GM18870 (cell line): ENCODE measurements at regions not wholly inside any gene's neighbourhood (a gene's known extent, or its start where the extent isn't known, plus 50 kb on each side); places are given as distances from the start of the nearest gene placed in this dataset.

Experiments used
- ATAC-seq: cut with Tn5 transposase; IDR thresholded peaks from one replicate; pipeline ENCODE4 v1.9.1; 2021; ENCODE audit warnings: moderate library complexity; ENCODE audit not compliant: unreplicated experiment

DNA sequence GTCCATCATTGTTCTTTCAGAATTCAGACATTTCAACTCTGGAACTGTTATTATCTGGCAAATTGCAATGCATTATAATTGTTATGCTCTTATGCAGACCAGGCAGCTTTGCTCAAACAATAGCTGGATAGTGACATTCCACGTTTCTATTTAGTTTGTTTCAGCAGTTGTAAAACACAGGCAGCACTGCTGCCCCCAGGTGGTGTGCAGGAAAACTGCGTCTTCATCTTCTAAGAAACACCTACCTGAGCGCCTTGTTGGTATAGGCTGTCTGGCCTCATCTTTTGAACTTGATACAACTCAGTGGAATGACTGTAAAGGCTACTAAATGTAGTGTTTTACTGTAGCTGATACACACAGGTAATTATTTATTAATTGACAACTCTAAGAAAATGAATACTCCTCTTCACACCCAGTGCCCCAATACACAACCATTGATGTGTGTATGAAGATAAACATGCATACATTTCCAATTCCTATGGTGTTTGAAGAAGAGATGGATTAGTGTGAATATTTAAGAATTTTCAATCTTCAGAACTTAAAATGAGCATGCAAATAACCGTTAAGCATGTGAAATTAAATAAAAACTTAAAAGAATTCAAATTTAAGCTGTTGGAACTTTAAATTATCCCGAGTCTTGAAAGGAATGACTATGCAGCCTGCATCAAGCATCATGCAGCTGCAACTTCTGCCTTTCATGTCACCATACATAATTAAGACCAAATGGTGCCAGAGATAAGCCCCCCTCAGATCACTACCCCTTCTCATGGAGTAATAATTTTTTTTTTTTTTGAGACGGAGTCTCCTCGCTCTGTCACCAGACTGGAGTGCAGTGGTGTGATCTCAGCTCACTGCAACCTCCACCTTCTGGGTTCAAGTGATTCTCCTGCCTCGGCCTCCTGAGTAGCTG, 85.6 kb downstream of the CD8B2 start:
- ATAC-seq = no peak

DNA sequence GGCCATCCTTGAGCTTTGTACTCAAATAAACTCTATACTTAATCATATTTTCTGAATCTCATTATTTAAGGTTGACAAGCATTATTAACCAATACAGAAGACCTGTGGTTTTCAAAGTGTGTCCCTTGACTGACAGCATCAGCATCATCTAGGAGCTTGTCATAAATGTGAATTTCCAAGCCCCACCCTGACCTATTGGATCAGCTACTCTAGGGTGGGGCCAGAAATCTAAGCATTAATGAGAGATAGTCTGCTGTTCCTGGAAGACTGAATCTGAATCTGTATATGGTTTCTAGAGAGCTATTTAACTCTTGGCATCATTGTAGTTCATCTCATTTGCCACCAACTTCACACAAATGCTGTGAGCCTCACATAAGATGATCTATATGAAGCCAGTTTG, 86.6 kb downstream of the CD8B2 start:
- no peak for ATAC-seq

DNA sequence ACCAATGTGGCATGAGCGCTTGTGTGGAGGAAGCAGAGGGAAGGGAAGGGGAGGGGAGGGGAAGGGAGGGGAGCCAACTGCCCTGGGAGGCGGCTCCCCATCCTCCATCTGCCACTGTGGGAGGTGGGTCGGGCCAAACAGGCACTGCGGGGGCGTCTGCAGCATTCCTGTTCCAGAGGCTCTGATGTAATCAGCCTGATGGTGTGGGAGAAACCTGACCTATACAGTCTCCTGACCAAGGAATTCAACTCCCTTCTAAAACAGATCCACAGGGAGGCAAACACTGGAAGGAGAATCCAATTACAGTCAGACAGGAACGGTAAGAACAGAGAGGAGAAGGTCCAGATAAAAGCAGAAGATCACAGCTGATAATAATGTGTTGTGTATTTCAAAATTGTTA, 88.8 kb downstream of the CD8B2 start:
- ATAC-seq = no peak

DNA sequence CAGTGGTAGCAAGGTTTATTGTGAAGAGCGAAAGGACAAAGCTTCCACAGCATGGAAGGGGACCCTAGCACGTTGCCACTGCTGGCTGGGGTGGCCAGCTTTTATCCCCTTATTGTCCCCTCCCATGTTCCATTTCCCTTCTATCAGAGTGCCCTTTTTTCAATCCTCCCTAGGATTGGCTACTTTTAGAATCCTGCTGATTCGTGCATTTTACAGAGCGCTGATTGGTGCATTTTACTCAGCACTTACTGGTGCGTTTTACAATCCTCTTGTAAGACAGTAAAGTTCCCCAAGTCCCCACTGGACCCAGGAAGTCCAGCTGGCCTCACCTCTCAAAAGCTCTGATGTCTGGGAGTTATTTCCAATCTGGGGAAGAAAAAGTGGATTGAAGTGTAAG, 90.1 kb downstream of the CD8B2 start:
- no peak for ATAC-seq

DNA sequence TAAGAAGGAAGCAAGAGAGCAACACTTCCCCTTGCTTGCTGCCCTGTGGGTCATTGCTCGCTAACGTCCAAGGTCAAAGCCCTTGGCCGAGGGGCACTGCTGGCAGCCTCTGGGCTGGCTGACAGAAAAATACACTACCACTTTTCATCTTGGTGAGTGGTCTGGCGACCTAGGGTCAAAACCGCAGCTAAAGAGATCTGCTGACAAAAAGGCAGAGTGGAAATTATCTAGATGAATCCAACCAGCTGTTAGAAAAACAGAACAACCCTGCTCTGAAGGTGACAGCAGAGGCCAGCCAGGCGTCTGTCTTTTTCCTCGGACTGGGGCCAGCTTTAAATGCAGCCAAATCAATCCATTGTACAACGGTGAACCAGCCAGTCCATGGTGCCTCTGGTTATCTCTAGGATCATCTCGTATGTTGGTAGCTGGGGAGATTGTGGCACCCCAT, 92.6 kb downstream of the CD8B2 start:
- ATAC-seq = no peak

DNA sequence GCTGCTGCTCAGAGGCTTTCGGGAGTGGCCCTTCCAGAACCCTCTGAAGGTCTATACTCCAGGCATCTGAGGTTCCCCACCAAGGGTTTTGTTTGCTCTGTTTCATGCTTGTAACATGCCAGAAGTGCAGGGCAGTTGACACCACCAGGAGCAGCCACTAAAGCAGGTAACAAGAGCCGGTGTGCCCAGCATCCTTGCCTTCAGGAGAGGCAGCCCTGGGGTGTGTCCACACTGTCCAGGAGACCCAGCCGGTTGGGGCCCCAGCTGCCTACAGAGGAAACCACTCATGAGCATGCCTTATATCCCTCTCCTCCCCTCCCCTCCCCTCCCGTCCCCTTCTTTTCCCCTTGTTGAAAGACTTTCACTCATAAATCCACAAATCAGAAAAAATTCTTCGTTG, 93.1 kb downstream of the CD8B2 start:
- no peak for ATAC-seq

DNA sequence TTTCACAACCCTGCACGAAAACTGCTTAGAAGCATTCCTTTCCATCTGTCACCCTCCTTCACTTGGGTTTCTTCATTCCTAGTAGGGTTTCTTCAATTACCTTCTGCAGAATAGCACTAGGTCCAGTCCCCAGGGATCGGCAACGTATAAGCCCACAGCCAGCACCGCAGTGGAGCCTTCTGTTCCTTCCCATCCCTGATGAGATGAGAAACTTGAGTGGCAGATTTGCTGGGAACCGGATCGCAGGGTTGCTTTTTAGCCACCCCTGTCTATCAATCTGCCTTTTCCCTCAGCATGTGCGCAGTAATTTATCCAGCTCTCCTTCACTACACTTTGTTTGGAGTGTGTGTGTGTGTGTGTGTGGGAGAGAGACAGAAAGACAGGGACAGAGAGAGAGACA, 94.2 kb downstream of the CD8B2 start:
- no peak for ATAC-seq

DNA sequence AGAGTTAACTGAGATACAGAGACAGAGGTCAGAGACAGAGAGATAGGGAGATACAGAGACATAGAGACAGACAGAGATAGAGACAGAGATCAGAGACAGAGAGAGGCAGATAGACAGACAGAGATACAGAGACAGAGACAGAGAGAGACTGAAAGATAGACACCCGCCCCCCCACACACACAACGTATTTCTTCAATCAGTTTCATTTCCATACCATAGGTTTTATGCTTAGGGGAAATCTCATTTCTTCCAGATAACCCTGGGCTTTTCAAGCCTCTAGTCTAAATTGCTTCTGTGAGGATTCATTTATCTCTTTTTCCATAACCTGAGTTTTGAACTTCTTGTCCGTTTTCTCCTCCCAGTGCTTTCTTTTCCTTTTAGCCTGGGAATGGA, 94.6 kb downstream of the CD8B2 start:
- ATAC-seq = no peak

DNA sequence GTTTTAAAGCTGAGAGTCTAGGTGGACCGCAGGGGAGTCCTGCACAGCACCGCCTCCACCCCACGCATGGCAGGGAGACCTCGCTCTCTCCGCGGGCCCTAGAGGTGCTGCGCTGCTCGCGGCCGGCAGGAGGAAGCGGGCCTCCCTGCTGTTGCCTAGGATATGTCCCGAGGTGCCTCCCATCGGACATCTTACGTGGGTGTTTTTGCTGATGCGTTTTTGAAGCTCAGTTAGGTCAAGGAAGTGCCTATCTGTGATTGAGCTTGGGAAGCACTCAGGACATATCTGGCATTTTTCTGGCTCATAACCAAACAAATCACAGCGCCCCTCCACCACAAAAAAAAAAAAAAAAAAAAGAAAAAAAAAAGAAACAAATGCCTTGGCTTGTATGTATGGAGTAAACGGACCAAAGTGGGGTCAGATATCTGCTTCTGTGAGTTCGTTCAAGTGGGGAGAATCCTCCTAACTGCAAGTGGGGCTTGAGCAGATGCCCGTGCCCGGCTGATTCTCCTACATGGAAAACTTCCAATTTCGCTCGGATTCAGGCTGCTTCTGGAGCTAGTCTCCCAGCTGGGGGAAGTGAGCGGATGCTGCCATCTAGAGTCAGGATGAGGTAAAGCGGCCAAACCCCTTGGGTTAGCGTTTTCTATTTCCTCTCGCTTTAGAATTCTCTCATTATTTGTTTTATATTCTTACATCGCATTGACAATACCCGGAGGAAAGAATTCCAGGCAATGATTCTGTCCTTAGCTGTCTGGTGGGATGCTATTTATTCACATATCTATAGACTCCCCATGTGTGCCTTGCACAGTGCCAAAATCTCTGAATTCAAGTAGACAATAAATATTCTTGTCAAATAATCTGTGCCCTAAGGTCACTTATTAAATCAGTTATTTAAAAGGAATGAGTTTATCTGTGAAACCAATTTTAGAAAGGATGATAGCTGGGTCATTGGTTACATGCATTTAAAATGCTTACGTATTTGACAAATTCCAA, 95.3 kb downstream of the CD8B2 start:
- ATAC-seq = peak; percentile 82

DNA sequence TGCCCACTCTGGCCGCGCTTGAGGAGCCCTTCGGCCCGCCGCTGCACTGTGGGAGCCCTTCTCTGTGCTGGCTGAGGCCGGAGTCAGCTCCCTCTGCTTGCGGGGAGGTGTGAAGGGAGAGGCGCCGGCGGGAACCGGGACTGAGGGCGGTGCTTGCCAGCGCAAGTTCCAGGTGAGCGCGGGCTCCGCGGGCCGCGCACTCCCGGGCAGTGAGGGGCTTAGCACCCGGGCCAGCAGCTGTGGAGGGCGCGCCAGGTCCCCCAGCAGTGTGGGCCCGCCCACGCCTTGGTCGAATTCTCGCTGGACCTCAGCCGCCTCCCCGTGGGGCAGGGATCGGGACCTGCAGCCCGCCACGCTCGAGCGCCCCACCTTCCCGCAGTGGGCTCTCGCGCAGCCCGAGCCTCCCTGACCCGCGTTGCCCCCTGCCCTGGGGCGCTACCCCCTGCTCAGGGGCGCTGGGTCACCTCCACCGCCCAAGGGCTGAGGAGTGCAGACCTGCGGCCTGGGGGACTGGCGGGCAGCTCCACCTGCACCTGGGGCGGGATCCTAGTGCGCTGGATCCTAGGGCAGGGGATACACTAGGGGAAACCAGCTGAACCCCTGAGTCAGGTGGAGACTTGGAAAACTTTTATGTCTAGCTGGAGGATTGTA, 97.3 kb downstream of the CD8B2 start:
- no peak for ATAC-seq

DNA sequence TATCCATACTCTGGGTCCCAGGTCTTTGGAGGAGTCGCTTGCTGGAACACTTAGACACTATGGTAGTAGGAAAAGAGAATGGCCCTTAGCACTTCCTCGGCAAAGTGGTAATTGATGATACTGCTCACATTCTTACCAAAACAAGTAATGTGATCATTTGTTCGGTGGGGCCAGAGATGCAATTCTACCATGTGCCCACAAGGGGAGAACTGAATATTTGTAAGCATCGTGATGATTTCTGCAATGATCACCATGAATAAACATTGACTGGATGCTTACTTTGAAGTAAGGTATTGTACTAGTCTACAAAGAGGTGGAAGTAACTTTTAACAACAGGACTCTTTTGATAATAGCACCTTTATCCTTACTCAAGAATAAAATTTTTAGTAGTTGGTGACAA, 109.7 kb downstream of the CD8B2 start:
- ATAC-seq = no peak

DNA sequence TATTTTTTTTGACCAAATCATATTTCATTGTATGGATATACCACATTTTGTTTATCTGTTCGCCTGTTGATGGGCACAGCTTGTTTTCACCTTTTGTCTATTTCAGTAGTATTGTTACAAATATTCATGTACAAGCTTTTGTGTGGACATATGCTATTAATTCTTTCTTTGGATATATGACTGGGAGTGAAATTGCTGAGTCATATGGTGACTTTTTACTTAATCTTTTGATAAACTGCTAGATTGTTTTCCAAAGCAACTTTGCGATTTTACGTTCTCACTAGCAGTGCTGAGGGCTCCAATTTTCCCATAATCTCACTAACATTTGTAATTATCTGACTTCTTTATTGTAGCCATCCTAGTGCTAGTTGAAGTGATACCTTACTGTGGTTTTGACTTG, 112.4 kb downstream of the CD8B2 start:
- no peak for ATAC-seq

DNA sequence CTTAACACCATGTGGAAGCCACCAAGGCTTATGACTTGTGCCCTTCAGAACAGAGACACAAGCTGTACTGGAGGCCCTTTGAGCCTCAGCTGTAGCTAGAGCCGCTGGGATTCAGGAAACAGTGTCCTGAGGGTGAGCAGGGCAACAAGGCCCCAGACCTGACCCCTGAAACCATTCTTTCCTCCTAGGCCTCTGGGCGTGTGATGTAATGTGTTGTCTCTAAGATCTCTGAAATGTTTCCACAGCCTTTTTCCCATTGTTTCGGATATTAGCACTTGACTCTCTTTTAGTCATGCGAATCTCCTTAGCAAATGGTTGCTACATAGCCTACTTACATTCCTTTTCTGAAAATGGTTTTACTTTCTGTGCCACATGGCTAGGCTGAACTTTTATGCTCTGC, 114.9 kb downstream of the CD8B2 start:
- ATAC-seq = no peak

DNA sequence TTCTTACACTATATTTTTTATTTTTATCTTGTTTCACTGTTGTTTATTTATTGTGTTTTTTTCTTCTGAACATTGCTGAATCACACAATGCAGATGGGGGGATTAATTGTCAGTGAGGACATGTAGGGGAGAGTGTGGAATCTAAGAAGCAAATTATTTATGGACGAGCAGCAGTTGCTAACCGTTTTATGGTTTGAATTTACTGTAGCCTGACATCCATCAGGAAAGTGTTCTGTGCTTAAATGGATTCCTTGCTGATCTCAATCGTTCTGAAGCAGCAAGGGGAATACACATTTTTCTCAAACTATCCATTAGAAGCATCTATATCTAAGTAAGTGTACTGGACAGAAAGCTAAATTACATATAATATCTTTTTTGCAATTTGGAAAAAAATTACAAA, 119.5 kb downstream of the CD8B2 start:
- ATAC-seq = no peak

DNA sequence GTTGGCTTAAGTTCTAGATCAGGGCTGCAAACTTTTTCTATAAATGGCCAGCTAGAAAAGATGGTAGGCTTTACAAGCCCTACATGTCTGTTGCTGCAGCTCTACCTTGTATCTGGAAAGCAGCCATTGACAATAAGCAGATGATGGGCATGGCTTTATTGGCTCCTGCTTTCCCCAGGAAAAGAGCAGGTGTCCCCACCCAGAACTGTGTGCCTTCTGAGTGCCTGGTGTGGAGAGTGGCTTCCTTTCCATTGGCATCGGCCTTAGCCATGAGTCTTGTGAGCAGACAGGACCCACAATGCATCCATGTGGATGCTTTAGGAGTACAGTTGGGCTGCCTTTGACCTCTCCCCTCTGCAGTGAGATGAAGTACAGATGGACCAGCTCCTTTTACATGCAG, 120.2 kb downstream of the CD8B2 start:
- ATAC-seq = no peak

DNA sequence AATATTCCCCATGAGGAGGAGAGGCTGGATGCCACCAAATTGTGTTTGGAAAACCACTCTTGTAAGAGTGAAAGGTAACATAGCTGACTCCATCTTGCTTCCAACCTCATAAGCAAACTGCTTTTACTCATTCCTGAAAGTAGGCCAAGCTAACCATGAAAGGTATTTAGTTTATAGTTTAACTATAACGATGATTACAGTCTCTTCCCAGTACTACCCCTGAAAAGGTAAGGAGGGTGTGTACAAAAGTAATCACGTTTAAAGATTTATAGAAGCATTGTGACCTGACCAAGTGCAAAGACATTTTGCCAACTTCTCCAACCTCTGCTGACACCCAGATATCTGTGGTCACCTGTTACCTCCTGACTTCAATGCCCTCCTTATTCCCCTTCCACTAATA, 122.6 kb downstream of the CD8B2 start:
- ATAC-seq = no peak

DNA sequence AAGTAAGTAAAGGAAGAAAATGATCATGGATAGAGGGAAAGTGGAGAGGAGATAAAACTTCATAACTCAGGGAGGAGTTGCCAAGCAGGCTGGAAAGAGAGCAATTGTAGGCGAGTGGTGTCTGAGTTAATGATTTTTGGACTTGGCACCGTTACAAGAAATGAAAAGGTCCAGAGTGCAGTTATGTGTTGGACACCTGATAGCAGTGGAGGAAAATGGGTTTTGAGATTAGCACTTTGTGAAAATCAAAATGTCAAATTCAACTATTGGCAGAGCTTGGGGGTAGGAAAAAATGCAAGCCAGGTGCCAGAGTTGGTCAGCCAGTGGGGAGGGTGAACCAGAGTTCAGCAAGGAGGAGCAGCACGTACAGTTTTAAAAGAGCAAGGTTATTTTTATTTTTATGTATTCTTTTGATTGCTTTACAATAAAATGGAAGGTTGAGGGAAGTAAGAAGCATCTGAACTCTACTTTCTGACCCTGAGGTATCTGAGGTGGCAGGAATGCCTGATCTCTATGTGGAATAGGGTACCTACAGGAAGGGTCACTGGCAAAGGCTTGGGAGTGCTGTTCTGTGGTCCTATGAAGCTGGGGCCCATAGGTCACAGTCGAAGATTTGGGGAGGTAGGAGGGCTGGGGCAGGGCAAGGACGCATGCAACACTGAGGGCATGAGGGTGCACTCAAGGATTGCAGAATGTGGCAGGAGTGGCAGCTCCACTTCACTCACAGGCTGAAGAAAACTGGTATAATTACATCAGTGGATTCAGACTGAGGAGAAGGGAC, 127.5 kb downstream of the CD8B2 start:
- no peak for ATAC-seq

DNA sequence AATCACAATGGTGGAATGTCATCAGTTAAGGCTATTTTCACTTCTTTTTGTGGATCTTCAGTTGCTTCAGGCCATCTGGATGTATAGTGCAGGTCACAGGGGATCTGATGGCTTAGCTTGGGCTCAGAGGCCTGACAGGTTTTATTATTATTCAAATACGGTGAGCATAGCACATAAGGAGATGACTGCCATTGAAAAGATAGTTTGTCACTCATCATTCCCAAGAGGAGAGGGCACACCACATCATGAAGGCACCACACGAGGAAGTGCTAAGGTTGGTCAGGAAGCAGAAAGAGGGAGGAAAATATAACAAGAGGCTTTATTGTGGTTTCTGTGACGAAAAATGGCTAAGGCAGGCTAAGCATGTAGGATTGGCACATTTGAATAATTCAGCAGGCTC, 131.4 kb downstream of the CD8B2 start:
- no peak for ATAC-seq

DNA sequence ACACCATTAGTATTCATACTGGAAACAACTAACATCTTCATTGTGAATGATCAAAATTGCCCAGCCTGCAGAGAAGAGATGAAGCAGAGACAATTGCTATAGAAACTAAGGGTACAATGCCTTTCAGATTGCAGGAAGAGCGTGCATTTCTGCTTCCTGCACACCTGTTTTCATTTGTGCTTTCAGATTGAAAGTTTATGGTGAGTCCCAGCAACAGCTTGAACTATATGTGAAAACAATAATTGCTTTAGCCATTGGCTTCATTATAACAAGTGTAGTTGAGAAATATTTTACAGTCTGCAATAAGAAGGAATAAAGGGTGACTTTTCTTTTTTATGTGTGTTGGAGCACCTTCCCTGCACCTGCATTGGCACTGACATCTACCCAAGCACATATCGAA, 136.3 kb downstream of the CD8B2 start:
- no peak for ATAC-seq

DNA sequence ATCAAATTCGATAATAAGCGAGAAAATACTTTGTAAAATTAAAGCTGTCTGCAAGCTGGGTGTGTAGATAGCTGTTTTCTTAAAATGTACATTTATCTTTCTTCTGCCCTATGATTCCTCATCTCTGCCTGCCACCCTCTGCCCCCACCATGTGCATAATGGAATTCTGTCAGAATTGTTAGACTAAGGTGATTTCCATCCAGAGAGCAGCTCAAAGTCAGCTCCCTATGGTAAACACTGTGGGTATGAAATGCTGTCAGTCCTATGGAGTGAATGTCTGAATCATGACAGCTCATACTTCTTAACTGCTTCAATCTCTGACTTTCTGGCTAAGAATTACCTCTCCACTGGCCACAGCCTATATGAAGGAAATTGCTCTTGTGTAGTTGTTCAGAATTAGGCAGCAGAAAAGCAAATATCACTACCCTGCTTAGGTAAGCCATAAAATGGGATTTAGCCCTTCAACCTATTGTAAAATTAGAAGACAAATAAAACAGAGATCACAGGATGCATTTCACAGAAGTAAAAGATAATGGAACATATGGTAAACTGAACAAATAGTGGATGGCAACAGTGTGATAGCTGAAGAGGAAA, 137.7 kb downstream of the CD8B2 start:
- ATAC-seq = no peak
